SK-N-SH treated with all-trans-retinoic acid at 6 μM for 48 hours (cell line): ENCODE measurements at regions not wholly inside any gene's neighbourhood (a gene's known extent, or its start where the extent isn't known, plus 50 kb on each side); places are given as distances from the start of the nearest gene placed in this dataset.

Source experiments
- ATAC-seq: fragments of 200-7000 bp; cut with Tn5 transposase; 3 replicates; pipeline ENCODE4 v1.9.1; 2020; ENCODE audit warnings: mild to moderate bottlenecking, moderate library complexity
- ARNTL ChIP-seq: fragments of 450-650 bp; formaldehyde crosslinking; IDR thresholded peaks from 2 replicates; pipeline ENCODE4 v1.5.0; 2020; ENCODE audit warnings: low read depth, mild to moderate bottlenecking, moderate library complexity, borderline replicate concordance
- BACH2 ChIP-seq: fragments of 250-450 bp; sonication (Bioruptor Pico); IDR thresholded peaks from 2 replicates; pipeline ENCODE4 v1.9.0; 2021; ENCODE audit warnings: mild to moderate bottlenecking, borderline replicate concordance
- CSDC2 ChIP-seq: fragments of 250-450 bp; sonication (Bioruptor Pico); IDR thresholded peaks from 2 replicates; pipeline ENCODE4 v1.5.0; 2020; ENCODE audit warnings: mild to moderate bottlenecking, moderate library complexity
- ESRRG ChIP-seq: fragments of 250-450 bp; sonication (Bioruptor Pico); IDR thresholded peaks from 2 replicates; pipeline ENCODE4 v1.6.1; 2021; ENCODE audit warnings: mild to moderate bottlenecking
- ISL1 ChIP-seq: fragments of 250-450 bp; sonication (Bioruptor Pico); IDR thresholded peaks from 2 replicates; pipeline ENCODE4 v2.1.2; 2022; ENCODE audit warnings: mild to moderate bottlenecking, moderate library complexity
- OSR1 ChIP-seq: fragments of 250-450 bp; sonication (Bioruptor Pico); IDR thresholded peaks from 2 replicates; pipeline ENCODE4 v1.8.0; 2022; ENCODE audit warnings: moderate library complexity, mild to moderate bottlenecking, inconsistent platforms
- PPARA ChIP-seq: fragments of 250-450 bp; sonication (Bioruptor Pico); IDR thresholded peaks from 2 replicates; pipeline ENCODE4 v1.5.0; 2020; ENCODE audit warnings: mild to moderate bottlenecking, borderline replicate concordance
- RARB ChIP-seq: fragments of 250-450 bp; sonication (Bioruptor Pico); IDR thresholded peaks from 2 replicates; pipeline ENCODE4 v1.8.0; 2021; ENCODE audit warnings: mild to moderate bottlenecking, moderate library complexity
- SNAI2 ChIP-seq: fragments of 250-450 bp; sonication (Bioruptor Pico); IDR thresholded peaks from 2 replicates; pipeline ENCODE4 v1.5.0; 2020; ENCODE audit warnings: mild to moderate bottlenecking, moderate library complexity
- TCF4 ChIP-seq: fragments of 250-450 bp; sonication (Bioruptor Pico); IDR thresholded peaks from 2 replicates; pipeline ENCODE4 v1.8.0; 2021; ENCODE audit warnings: mild to moderate bottlenecking, moderate library complexity, borderline replicate concordance
- TOX ChIP-seq: fragments of 250-450 bp; sonication (Bioruptor Pico); IDR thresholded peaks from 2 replicates; pipeline ENCODE4 v1.8.0; 2021; ENCODE audit warnings: mild to moderate bottlenecking, moderate library complexity, borderline replicate concordance
- ZC3H10 ChIP-seq: fragments of 250-450 bp; sonication (Bioruptor Pico); IDR thresholded peaks from 2 replicates; pipeline ENCODE4 v1.5.1; 2021; ENCODE audit warnings: mild to moderate bottlenecking, moderate library complexity
- ZFP3 ChIP-seq: fragments of 250-450 bp; sonication (Bioruptor Pico); IDR thresholded peaks from 2 replicates; pipeline ENCODE4 v1.5.0; 2020; ENCODE audit warnings: mild to moderate bottlenecking, moderate library complexity
- ZFP30 ChIP-seq: fragments of 450-650 bp; formaldehyde crosslinking; IDR thresholded peaks from 2 replicates; pipeline ENCODE4 v1.5.0; 2022; ENCODE audit warnings: mild to moderate bottlenecking, moderate library complexity
- ZNF565 ChIP-seq: fragments of 450-650 bp; formaldehyde crosslinking; conservative IDR thresholded peaks from 2 replicates; pipeline ENCODE4 v1.5.0; 2020; ENCODE audit warnings: low read depth, mild to moderate bottlenecking, moderate library complexity
- TF ChIP-seq, protein P1 (sequence below): fragments of 250-450 bp; sonication (Bioruptor Pico); IDR thresholded peaks from 2 replicates; pipeline ENCODE4 v1.5.0; 2020; ENCODE audit warnings: mild to moderate bottlenecking, moderate library complexity
- TF ChIP-seq, protein P2 (sequence below): fragments of 250-450 bp; sonication (Bioruptor Pico); IDR thresholded peaks from 2 replicates; pipeline ENCODE4 v1.8.0; 2020; ENCODE audit warnings: mild to moderate bottlenecking, moderate library complexity, borderline replicate concordance
- TF ChIP-seq, protein P3 (sequence below): fragments of 250-450 bp; sonication (Bioruptor Pico); IDR thresholded peaks from 2 replicates; pipeline ENCODE4 v1.5.1; 2020; ENCODE audit warnings: low read depth, mild to moderate bottlenecking, moderate library complexity

DNA sequence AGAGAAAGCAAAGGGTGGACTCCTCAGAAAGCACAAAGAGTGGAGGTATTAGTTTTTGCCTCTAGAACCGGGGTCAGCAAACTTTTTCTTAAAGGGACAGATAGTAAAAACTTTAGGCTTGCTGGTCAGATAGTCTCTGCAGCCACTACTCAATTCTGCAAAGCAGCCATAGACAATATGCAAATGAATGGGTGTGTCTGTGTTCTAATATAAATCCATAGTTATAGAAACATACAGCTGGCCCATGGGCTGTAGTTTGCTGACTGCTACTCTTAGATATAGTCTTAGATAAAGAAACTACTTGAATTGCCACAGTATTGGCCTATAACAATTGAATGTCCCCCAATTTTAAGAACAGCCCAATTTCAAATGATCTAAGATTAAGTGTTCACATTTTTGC, 101.6 kb upstream of the CACHD1 start:
- TF ChIP-seq ZFP3 (no peak), RARB (CRISPR knock-in tag) (no peak), TOX (no peak), ISL1 (CRISPR knock-in tag) (no peak), ZNF565 (CRISPR knock-in tag) (no peak), ARNTL (CRISPR knock-in tag) (no peak), PPARA (CRISPR knock-in tag) (no peak), BACH2 (CRISPR knock-in tag) (no peak)
- TF ChIP-seq, protein P1, sequence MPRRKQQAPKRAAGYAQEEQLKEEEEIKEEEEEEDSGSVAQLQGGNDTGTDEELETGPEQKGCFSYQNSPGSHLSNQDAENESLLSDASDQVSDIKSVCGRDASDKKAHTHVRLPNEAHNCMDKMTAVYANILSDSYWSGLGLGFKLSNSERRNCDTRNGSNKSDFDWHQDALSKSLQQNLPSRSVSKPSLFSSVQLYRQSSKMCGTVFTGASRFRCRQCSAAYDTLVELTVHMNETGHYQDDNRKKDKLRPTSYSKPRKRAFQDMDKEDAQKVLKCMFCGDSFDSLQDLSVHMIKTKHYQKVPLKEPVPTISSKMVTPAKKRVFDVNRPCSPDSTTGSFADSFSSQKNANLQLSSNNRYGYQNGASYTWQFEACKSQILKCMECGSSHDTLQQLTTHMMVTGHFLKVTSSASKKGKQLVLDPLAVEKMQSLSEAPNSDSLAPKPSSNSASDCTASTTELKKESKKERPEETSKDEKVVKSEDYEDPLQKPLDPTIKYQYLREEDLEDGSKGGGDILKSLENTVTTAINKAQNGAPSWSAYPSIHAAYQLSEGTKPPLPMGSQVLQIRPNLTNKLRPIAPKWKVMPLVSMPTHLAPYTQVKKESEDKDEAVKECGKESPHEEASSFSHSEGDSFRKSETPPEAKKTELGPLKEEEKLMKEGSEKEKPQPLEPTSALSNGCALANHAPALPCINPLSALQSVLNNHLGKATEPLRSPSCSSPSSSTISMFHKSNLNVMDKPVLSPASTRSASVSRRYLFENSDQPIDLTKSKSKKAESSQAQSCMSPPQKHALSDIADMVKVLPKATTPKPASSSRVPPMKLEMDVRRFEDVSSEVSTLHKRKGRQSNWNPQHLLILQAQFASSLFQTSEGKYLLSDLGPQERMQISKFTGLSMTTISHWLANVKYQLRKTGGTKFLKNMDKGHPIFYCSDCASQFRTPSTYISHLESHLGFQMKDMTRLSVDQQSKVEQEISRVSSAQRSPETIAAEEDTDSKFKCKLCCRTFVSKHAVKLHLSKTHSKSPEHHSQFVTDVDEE (CRISPR knock-in tag), result no peak
- no peak for ATAC-seq

DNA sequence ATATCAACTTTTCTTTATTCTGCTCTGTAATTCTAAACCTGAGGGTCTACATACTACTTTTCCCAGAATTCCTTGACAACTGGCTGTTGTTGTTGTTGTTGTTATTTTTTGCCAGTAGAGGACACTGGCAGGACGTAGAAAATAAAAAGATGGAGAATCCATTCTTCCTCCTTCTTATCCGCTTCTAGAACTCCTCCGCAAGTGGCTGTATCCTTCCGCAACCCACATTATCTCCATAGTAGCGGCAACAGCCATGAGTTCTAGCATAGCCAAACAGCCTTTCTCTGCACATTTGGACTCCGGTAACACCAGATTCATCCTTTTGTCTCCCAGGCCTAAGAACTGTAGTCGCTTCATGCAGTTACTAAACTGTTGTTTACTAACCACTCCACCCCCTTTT, 91.1 kb upstream of the CACHD1 start:
- TF ChIP-seq TCF4 (CRISPR knock-in tag) (no peak), OSR1 (no peak), TOX (no peak), ESRRG (CRISPR knock-in tag) (no peak)
- no peak for ATAC-seq

DNA sequence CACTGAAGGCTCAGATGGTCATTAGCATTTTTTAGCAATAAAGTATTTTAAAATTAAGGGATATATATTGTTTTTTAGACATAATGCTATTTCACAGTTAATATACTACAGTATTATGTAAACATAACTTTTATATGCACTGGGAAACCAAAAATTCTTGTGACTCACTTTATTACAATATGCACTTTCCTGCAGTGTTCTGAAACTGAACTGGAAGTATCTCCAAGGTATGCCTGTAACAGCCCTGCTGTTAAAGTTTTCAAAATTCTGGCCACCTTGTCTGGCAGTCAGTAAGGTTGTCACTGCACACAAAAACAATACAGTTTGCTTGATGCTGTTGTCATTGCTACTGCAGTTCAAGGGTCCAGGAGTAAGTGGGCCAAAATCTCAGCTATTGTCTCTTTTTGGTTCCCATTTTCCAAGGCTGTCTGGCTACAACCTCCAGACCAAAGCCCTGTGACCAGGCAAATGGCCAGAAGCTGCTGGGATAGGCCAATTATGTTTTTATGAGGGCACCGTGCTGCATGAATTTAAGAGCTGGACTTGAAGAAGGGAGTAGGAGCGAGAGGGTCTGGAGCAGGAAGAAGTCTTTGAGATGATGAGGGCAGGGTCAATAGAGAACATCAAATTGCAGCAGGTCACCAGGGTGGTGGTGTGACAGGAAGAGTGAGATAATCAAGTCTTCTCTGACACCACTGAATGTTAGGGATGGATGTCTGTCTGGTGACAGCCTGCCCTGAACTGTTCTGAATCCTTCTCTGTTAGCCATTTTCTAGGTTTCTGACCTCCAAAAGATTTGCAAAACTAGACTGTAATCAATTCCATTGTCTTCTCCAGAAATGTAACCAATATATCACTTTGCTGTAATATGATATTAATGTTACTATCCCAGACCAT, 82.3 kb upstream of the CACHD1 start:
- no peak for TF ChIP-seq ZFP3
- TF ChIP-seq ZFP30 (CRISPR knock-in tag), result no peak
- no peak; the same call in 2 of the 3 replicates for ATAC-seq

DNA sequence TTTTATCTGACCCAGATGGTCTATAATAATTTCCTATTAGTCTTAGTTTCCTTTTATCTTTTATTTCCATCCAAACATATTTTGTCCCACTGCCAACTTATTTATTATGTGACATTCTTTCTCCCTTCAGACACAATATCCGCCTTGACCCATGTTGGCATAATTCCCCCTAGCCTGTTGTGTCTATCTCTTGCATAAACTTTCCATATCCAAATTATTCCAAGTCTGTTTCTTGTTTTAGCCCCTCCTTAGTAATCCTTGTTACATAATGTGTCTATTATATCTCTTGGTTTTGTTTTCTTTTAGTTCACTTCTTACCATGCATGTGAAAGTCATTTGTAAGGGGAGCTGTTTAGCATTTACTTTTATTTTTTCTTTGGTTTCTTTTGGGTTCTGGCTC, 81.6 kb upstream of the CACHD1 start:
- TF ChIP-seq ISL1 (CRISPR knock-in tag), result 0 out of 2 replicates have a peak, but pooled peaks have one; percentile 13
- TF ChIP-seq CSDC2 (CRISPR knock-in tag), result no peak
- TF ChIP-seq, protein P1 (CRISPR knock-in tag), result 0 out of 2 replicates have a peak, but pooled peaks have one; percentile 43
- TF ChIP-seq, all 23 proteins: peak for 2
- ATAC-seq, result no peak

DNA sequence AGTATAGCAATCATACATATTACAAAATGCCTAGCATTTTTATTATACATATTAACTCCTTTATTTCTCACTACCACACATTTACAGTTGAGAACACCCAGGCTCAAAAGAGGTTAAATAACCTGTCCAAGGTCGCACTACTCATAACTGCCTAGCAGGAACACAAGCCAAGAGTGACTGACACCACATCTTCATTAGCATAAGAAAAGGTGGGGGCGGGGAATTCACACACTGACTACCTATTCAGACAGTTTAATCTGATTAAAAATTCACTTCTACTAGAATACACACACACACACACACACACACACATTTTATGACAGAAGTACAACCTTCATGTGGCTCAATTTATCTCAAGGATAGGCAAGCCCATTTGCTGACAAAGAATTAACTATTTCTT, 77.8 kb upstream of the CACHD1 start:
- ATAC-seq, result no peak
- TF ChIP-seq, protein P2, sequence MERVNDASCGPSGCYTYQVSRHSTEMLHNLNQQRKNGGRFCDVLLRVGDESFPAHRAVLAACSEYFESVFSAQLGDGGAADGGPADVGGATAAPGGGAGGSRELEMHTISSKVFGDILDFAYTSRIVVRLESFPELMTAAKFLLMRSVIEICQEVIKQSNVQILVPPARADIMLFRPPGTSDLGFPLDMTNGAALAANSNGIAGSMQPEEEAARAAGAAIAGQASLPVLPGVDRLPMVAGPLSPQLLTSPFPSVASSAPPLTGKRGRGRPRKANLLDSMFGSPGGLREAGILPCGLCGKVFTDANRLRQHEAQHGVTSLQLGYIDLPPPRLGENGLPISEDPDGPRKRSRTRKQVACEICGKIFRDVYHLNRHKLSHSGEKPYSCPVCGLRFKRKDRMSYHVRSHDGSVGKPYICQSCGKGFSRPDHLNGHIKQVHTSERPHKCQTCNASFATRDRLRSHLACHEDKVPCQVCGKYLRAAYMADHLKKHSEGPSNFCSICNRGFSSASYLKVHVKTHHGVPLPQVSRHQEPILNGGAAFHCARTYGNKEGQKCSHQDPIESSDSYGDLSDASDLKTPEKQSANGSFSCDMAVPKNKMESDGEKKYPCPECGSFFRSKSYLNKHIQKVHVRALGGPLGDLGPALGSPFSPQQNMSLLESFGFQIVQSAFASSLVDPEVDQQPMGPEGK (CRISPR knock-in tag), result no peak
- TF ChIP-seq PPARA (CRISPR knock-in tag) (no peak), ARNTL (CRISPR knock-in tag) (no peak), OSR1 (no peak), ZC3H10 (CRISPR knock-in tag) (no peak), BACH2 (CRISPR knock-in tag) (no peak), SNAI2 (CRISPR knock-in tag) (no peak), ZFP30 (CRISPR knock-in tag) (no peak)
- TF ChIP-seq, protein P3, sequence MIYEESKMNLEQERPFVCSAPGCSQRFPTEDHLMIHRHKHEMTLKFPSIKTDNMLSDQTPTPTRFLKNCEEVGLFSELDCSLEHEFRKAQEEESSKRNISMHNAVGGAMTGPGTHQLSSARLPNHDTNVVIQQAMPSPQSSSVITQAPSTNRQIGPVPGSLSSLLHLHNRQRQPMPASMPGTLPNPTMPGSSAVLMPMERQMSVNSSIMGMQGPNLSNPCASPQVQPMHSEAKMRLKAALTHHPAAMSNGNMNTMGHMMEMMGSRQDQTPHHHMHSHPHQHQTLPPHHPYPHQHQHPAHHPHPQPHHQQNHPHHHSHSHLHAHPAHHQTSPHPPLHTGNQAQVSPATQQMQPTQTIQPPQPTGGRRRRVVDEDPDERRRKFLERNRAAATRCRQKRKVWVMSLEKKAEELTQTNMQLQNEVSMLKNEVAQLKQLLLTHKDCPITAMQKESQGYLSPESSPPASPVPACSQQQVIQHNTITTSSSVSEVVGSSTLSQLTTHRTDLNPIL (CRISPR knock-in tag), result no peak
